ENCODE measurements at regions not wholly inside any gene's neighbourhood (a gene's known extent, or its start where the extent isn't known, plus 50 kb on each side); places are given as distances from the start of the nearest gene placed in this dataset.

DNA sequence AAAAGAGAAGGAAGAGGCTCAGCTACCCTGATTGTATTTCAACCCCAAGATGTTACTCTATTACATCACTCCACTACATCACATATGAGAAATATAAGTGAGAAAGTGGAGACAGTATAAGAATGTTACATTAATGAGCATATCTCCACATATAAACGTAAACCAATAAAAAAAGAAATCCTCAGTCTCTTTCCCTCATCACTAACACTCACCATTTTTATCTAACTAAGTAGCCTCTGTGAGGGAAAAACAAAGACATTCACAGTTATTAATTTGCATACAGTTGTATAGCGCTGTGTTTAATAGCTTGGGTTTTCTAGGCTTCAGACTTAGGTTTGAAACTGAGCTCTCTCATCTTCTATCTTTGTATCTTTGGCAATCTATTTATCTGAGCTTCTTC lies 489.1 kb upstream of the LRRTM4 start:
- no peak for TF ChIP-seq POLR2A (IDR thresholded peaks at IDR 0.05; ENCODE audit: low read length)
- no peak for TF ChIP-seq GATA1 (IDR thresholded peaks at IDR 0.05; ENCODE audit: low read depth, low read length)
